H1 (cell line): ENCODE measurements at regions not wholly inside any gene's neighbourhood (a gene's known extent, or its start where the extent isn't known, plus 50 kb on each side); places are given as distances from the start of the nearest gene placed in this dataset.

Experiments
- EGR1 ChIP-seq: IDR thresholded peaks from 2 replicates; pipeline ENCODE4 v1.6.1; 2011; ENCODE audit warnings: low read depth, low read length, borderline replicate concordance
- KDM4A ChIP-seq: IDR thresholded peaks from one replicate; pipeline ENCODE4 v1.7.1; 2012; ENCODE audit warnings: low read depth, mild to moderate bottlenecking, moderate library complexity, low read length, inconsistent platforms; ENCODE audit not compliant: severe bottlenecking
- TBP ChIP-seq: IDR thresholded peaks from 2 replicates; pipeline ENCODE4 v1.6.1; 2011; ENCODE audit warnings: low read depth, low read length, improper control_type of control experiment
- TF ChIP-seq, protein P1 (sequence below): IDR thresholded peaks from 2 replicates; pipeline ENCODE4 v1.6.1; 2012; ENCODE audit warnings: low read length, inconsistent platforms

GRCh38 chr6:90444160-90444714 lies 142.6 kb downstream of the MAP3K7 start (continued):
- TF ChIP-seq TBP (no peak), KDM4A (no peak), EGR1 (no peak)
- TF ChIP-seq, protein P1, sequence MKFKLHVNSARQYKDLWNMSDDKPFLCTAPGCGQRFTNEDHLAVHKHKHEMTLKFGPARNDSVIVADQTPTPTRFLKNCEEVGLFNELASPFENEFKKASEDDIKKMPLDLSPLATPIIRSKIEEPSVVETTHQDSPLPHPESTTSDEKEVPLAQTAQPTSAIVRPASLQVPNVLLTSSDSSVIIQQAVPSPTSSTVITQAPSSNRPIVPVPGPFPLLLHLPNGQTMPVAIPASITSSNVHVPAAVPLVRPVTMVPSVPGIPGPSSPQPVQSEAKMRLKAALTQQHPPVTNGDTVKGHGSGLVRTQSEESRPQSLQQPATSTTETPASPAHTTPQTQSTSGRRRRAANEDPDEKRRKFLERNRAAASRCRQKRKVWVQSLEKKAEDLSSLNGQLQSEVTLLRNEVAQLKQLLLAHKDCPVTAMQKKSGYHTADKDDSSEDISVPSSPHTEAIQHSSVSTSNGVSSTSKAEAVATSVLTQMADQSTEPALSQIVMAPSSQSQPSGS, result no peak
